T-cell (primary cell): ENCODE measurements at regions not wholly inside any gene's neighbourhood (a gene's known extent, or its start where the extent isn't known, plus 50 kb on each side); places are given as distances from the start of the nearest gene placed in this dataset.

Experiments used
- ATAC-seq, 4 experiments: fragments of 200-7000 bp in 3 of 4; fragments of 150-1000 bp in 1 of 4; cut with Tn5 transposase; replicated peaks in 1 of 4; 1 replicate in 3 of 4; 2 replicates in 1 of 4; pipeline ENCODE4 v1.10.0; 2021; ENCODE audit warnings: moderate library complexity in 3 of 4, mild to moderate bottlenecking in 2 of 4, moderate number of reproducible peaks in 1 of 4
- CTCF ChIA-PET, 2 donors: fragments of 300-600 bp; sonication (Branson Sonifier 250); formaldehyde crosslinking; loops; one replicate each; lab custom pipeline; 2022; ENCODE audit warnings: antibody characterized with exemption in 2 of 2; lab: Charles Lee
- POLR2A ChIA-PET, 2 donors: fragments of 300-600 bp; sonication (Branson Sonifier 250); formaldehyde crosslinking; loops; one replicate each; lab custom pipeline; 2022; ENCODE audit warnings: antibody characterized with exemption in 2 of 2; lab: Charles Lee
- DNase-seq, 35 experiments: peaks; one replicate each; pipeline versions ENCODE4 v3.0.0 to v3.0.0-alpha.2; 2013 to 2023
- H3K27ac ChIP-seq: one replicate; pipeline ENCODE4 v1.5.1; 2013; ENCODE audit warnings: low read length
- H3K27me3 ChIP-seq, 2 experiments: replicated peaks in 1 of 2; 1 replicate in 1 of 2; 2 replicates in 1 of 2; pipeline versions ENCODE4 v1.6.1 to v1.7.0; 2013; ENCODE audit warnings: low read length in 1 of 2, mixed read lengths in 1 of 2; ENCODE audit not compliant: control insufficient read depth in 2 of 2, insufficient read depth in 2 of 2; ENCODE audit errors: extremely low read depth in 1 of 2
- H3K36me3 ChIP-seq, 2 donors: 1 replicate in 1 of 2; 2 replicates in 1 of 2; pipeline versions ENCODE4 v1.6.1 to v1.7.0; 2013; ENCODE audit warnings: low read length in 1 of 2; ENCODE audit not compliant: control insufficient read depth in 2 of 2, insufficient read depth in 1 of 2; ENCODE audit errors: extremely low read depth in 1 of 2
- H3K4me1 ChIP-seq, 2 experiments: 1 replicate in 1 of 2; 2 replicates in 1 of 2; pipeline versions ENCODE4 v1.6.1 to v1.7.0; 2013; ENCODE audit warnings: low read length in 2 of 2, mixed read lengths in 1 of 2; ENCODE audit not compliant: insufficient read depth in 2 of 2, control insufficient read depth in 1 of 2; ENCODE audit errors: extremely low read depth in 1 of 2
- H3K4me3 ChIP-seq, 2 donors: 1 replicate in 1 of 2; 2 replicates in 1 of 2; pipeline versions ENCODE4 v1.5.1 to v1.7.0; 2013; ENCODE audit warnings: mild to moderate bottlenecking in 2 of 2, low read length in 1 of 2, moderate library complexity in 1 of 2; ENCODE audit not compliant: control insufficient read depth in 1 of 2; ENCODE audit errors: extremely low read depth in 1 of 2
- H3K9me3 ChIP-seq: 2 replicates; pipeline ENCODE4 v1.7.0; 2013
- H3K27ac Mint-ChIP-seq, 2 donors: one replicate each; pipeline ENCODE4 v1.8.0; 2020 to 2021; ENCODE audit warnings: mild to moderate bottlenecking in 2 of 2, mixed read lengths in 2 of 2
- H3K27me3 Mint-ChIP-seq, 2 donors: one replicate each; pipeline ENCODE4 v1.8.0; 2021 to 2022; ENCODE audit warnings: mixed read lengths in 2 of 2
- H3K36me3 Mint-ChIP-seq: one replicate; pipeline ENCODE4 v1.8.0; 2021; ENCODE audit warnings: mixed read lengths
- H3K4me1 Mint-ChIP-seq, 3 donors: one replicate each; pipeline ENCODE4 v1.8.0; 2020 to 2022; ENCODE audit warnings: mixed read lengths in 3 of 3, mild to moderate bottlenecking in 1 of 3
- H3K4me3 Mint-ChIP-seq, 3 donors: one replicate each; pipeline ENCODE4 v1.8.0; 2020 to 2022; ENCODE audit warnings: mild to moderate bottlenecking in 3 of 3, mixed read lengths in 3 of 3, moderate library complexity in 3 of 3
- H3K9me3 Mint-ChIP-seq, 3 donors: one replicate each; pipeline ENCODE4 v1.8.0; 2020 to 2022; ENCODE audit warnings: mixed read lengths in 3 of 3
- WGBS: methylation state at CpG from one replicate; pipeline ENCODE4 v1.1.5; 2013; ENCODE audit warnings: missing lambda C conversion rate; ENCODE audit not compliant: insufficient coverage; 5-methylcytosine and 5-hydroxymethylcytosine counted together

DNA sequence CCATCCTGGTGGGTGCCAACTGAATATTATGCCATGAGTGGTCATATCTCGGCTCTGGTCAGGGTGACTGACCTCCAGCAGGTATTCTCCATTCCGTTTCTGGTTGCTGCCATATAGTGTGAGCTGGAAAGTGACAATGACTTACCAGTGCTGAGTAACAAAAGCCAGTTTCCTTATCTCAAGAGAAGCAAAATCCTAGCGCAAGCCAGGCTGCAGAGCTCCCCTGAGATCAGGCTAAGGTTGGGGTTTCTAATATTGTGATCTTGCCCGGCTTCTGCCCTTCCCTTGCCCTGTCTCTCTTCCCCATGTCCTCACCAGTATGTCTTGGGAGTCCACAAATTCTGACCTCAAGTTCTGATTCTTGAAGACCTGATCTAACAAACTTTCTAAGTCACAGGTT is 271.3 kb upstream of the SPTLC3 start:
- no peaks in the 10 kb centered on the region for H3K4me1 Mint-ChIP-seq
- no peaks in the 10 kb centered on the region for H3K27me3 Mint-ChIP-seq
- no peak for ATAC-seq

DNA sequence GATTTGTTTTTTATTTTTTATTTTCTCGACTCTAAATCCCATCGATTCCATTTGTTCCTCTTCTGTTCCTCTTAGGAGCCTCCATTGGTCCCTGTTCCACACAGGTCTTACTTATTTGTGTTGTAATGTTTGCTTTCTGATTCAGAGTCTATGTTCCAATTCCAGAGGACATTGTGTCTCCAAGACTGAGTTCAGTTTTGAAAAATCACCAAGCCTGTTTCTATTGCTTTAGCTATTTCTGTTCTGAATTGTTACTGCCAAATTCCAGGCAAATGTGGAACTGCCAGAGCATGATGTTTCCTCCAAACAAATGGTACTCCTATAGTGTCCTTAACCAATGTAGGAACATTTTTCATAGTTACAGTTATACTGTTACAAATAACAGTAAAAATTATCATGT is 270.9 kb upstream of the SPTLC3 start:
- Histone ChIP-seq H3K4me1 (no peaks in the 10 kb centered on the region), H3K27ac (no peak overlapping the region), H3K27me3 (no peaks in the 10 kb centered on the region), H3K36me3 (no peaks in the 10 kb centered on the region), H3K4me3 (no peak overlapping the region), H3K9me3 (no peaks in the 10 kb centered on the region)
- Mint-ChIP-seq H3K27ac (no peak overlapping the region), H3K36me3 (no peaks in the 10 kb centered on the region), H3K4me1 (no peaks in the 10 kb centered on the region), H3K27me3 (no peaks in the 10 kb centered on the region), H3K4me3 (no peak overlapping the region), H3K9me3 (peaks cover 3 to 24% (median 9%) of the 10 kb centered on the region in 3 donors)
- ChIA-PET POLR2A (no interaction called here), CTCF (no interaction called here)
- DNase-seq (no peak), ATAC-seq (no peak)
- WGBS = no CpG with 5 or more reads among the region's 2 CpGs

More for the DNA sequence above, 271.3 kb upstream of the SPTLC3 start:
- H3K36me3 ChIP-seq = no peaks in the 10 kb centered on the region
- 25% methylated on average over 2 of the region's 4 CpGs for WGBS
- no peaks in the 10 kb centered on the region for H3K9me3 ChIP-seq
- H3K4me3 ChIP-seq = no peak overlapping the region
- DNase-seq = no peak
- Mint-ChIP-seq H3K36me3 (no peaks in the 10 kb centered on the region), H3K9me3 (peaks cover 3 to 24% (median 9%) of the 10 kb centered on the region in 3 donors), H3K27ac (no peak overlapping the region), H3K4me3 (no peak overlapping the region)
- no peak overlapping the region for H3K27ac ChIP-seq
- no peaks in the 10 kb centered on the region for H3K4me1 ChIP-seq
- ChIA-PET CTCF (no interaction called here), POLR2A (no interaction called here)
- no peaks in the 10 kb centered on the region for H3K27me3 ChIP-seq

DNA sequence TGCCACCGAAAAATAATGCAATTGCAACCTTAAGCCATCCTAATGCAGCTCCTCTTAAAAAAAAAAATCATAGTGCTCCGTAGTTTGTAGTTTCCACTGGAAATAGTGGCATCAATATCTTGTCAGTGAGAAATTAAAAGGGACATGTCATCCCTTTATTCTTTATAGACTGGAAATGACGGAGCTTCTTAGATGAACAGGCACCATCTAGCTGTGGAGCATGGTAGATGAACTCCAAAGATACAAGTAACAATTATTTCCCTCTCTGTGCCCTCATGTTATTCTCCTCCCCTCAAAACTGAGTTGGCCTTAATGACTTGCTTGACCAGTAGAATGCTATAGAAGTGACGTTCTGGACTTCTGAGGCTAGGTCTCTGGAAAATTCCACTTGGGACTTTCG is 268.1 kb upstream of the SPTLC3 start:
- 86% methylated on average over 3 of the region's 5 CpGs for WGBS
- Mint-ChIP-seq H3K9me3 (peaks cover 3 to 17% (median 9%) of the 10 kb centered on the region in 3 donors), H3K36me3 (no peaks in the 10 kb centered on the region), H3K4me3 (no peak overlapping the region), H3K27me3 (no peaks in the 10 kb centered on the region), H3K4me1 (no peaks in the 10 kb centered on the region), H3K27ac (no peak overlapping the region)
- Histone ChIP-seq H3K4me1 (no peaks in the 10 kb centered on the region), H3K27me3 (no peaks in the 10 kb centered on the region), H3K9me3 (no peaks in the 10 kb centered on the region), H3K27ac (no peak overlapping the region), H3K4me3 (no peak overlapping the region), H3K36me3 (no peaks in the 10 kb centered on the region)
- ChIA-PET POLR2A (no interaction called here), CTCF (no interaction called here)
- ATAC-seq (no peak), DNase-seq (no peak)

- Mint-ChIP-seq H3K27ac (no peak overlapping the region), H3K4me1 (no peaks in the 10 kb centered on the region), H3K4me3 (no peak overlapping the region), H3K9me3 (peaks cover 5 to 20% (median 10%) of the 10 kb centered on the region in 3 donors), H3K27me3 (no peaks in the 10 kb centered on the region), H3K36me3 (no peaks in the 10 kb centered on the region)
- H3K36me3 ChIP-seq = no peaks in the 10 kb centered on the region
- H3K27ac ChIP-seq = no peak overlapping the region
- DNase-seq = no peak
- ATAC-seq = no peak
- POLR2A ChIA-PET = no interaction called here
- no peaks in the 10 kb centered on the region for H3K27me3 ChIP-seq
- no peaks in the 10 kb centered on the region for H3K4me1 ChIP-seq
- WGBS = no CpG with 5 or more reads among the region's 2 CpGs
- no peak overlapping the region for H3K4me3 ChIP-seq
- no peaks in the 10 kb centered on the region for H3K9me3 ChIP-seq
- CTCF ChIA-PET = no interaction called here
Observed at GRCh38 chr20:12744037-12744436, 264.7 kb upstream of the SPTLC3 start.

DNA sequence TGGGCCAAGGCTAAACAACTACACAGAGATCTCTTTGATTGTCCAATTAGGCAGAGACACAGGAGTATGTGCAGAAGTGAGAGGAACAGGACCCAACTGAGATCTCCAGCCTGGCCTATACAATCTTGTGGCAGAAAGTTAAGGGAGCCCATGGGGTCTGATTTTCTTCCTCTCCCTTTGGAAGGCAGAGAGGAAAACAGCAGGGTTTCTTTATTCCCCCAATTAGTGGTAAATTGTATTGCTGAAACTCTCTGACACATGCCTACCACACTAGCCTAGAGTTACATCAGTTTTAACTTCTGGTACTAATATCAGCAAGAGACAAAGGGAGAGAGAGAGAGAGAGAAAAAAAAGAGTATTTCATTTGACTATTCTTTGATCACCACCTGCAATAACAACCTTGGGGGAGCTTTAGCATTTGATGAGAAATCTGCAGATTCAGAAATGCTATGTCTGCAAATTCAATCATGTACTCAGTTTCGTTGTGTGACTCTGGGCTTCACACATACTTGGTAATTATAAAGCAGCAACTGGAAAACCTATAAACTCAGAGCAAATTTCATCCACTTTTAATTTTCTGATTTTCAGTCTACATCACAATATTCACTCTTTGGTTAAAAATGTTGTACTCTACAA is 260.3 kb upstream of the SPTLC3 start:
- H3K4me1 Mint-ChIP-seq = no peaks in the 10 kb centered on the region
- H3K27ac ChIP-seq = no peak overlapping the region
- H3K36me3 Mint-ChIP-seq = no peaks in the 10 kb centered on the region
- no CpG with 5 or more reads among the region's 1 CpG for WGBS
- H3K4me1 ChIP-seq = no peaks in the 10 kb centered on the region
- POLR2A ChIA-PET = no interaction called here
- H3K4me3 Mint-ChIP-seq = no peak overlapping the region
- H3K9me3 ChIP-seq = no peaks in the 10 kb centered on the region
- no peak overlapping the region for H3K4me3 ChIP-seq
- CTCF ChIA-PET = no interaction called here
- H3K36me3 ChIP-seq = no peaks in the 10 kb centered on the region
- H3K9me3 Mint-ChIP-seq = peaks cover 6 to 13% (median 11%) of the 10 kb centered on the region in 3 donors
- no peaks in the 10 kb centered on the region for H3K27me3 ChIP-seq
- no peak overlapping the region for H3K27ac Mint-ChIP-seq
- DNase-seq (no peak), ATAC-seq (no peak)
- H3K27me3 Mint-ChIP-seq = no peaks in the 10 kb centered on the region

GRCh38 chr20:12750221-12750620 is 258.6 kb upstream of the SPTLC3 start:
- Mint-ChIP-seq H3K4me3 (no peak overlapping the region), H3K36me3 (no peaks in the 10 kb centered on the region), H3K4me1 (no peaks in the 10 kb centered on the region), H3K27me3 (no peaks in the 10 kb centered on the region), H3K9me3 (peaks cover 6 to 16% (median 14%) of the 10 kb centered on the region in 3 donors), H3K27ac (no peak overlapping the region)
- Histone ChIP-seq H3K36me3 (no peaks in the 10 kb centered on the region), H3K27me3 (no peaks in the 10 kb centered on the region), H3K4me1 (no peaks in the 10 kb centered on the region), H3K27ac (no peak overlapping the region), H3K9me3 (no peaks in the 10 kb centered on the region), H3K4me3 (no peak overlapping the region)
- DNase-seq = no peak
- POLR2A ChIA-PET = no interaction called here
- CTCF ChIA-PET = no interaction called here
- ATAC-seq = no peak
- whole genome bisulfite sequencing = 76% methylated on average over 3 of the region's 6 CpGs
